Loucy (cell line): ENCODE measurements at regions not wholly inside any gene's neighbourhood (a gene's known extent, or its start where the extent isn't known, plus 50 kb on each side); places are given as distances from the start of the nearest gene placed in this dataset.

ENCODE experiments used
- CTCF ChIP-seq: fragments of 200-600 bp; sonication (generic); conservative IDR thresholded peaks from 2 replicates; pipeline ENCODE4 v1.5.1; 2014; ENCODE audit warnings: mild to moderate bottlenecking, antibody characterized with exemption, low read length
- EZH2phosphoT487 ChIP-seq: fragments of 200-600 bp; IDR thresholded peaks from 2 replicates; pipeline ENCODE4 v1.6.1; 2018; ENCODE audit warnings: antibody characterized with exemption, mild to moderate bottlenecking, moderate library complexity, borderline replicate concordance

DNA sequence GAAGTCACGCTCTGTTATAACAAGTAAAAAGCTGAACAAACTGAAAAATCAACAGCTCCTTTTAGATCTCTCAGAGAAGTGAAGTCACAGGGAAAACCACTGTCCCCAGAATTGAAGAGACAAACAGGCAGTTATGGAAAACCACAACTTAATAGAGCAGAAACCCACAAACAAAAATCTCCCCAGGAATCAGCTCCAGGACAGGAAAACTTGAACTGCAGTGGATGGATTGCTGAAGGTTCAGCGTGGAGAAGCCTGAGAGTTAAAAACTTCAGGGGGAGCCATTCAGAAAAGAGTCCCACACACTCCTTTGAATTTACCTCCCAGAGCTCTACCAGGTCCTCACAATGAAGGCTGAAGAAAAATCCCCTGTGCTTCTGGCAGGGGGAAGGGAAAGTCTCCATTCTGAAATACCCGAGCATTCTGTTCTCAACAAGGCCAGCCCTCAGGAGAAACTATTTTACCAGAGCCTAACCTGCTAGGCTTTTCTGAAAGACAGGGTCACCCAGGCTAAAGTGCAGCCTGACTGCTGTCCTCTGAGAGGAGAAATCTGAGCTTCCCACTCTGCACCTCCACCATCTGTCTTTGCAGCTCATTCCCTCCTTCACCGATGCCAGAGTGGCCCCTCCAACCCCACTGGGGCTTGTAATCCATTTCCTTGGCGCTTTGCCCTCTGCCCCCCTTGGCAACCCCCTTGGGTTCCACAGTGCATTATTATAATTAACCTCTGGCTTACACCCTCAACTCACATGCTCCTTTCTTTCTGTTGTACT lies 65.0 kb upstream of the CCNY start:
- TF ChIP-seq CTCF, result no peak
- TF ChIP-seq EZH2phosphoT487, result no peak
